H9 (cell line): ENCODE measurements at regions not wholly inside any gene's neighbourhood (a gene's known extent, or its start where the extent isn't known, plus 50 kb on each side); places are given as distances from the start of the nearest gene placed in this dataset.

Source experiments
- DNase-seq: peaks from one replicate; pipeline ENCODE4 v3.0.0-alpha.2; 2017
- H2AFZ ChIP-seq: one replicate; pipeline ENCODE4 v1.6.1; 2013; ENCODE audit warnings: mild to moderate bottlenecking, low read length, control low read depth, moderate library complexity
- H2AK5ac ChIP-seq: 2 replicates; pipeline ENCODE4 v1.6.1; 2013; ENCODE audit warnings: low read length, control low read depth, mixed read lengths; ENCODE audit not compliant: insufficient read length
- H2BK120ac ChIP-seq: one replicate; pipeline ENCODE4 v1.6.1; 2013; ENCODE audit warnings: low read depth, mild to moderate bottlenecking, low read length, control low read depth, inconsistent platforms; ENCODE audit not compliant: poor library complexity, severe bottlenecking
- H2BK12ac ChIP-seq: 2 replicates; pipeline ENCODE4 v1.6.1; 2013; ENCODE audit warnings: low read length, control low read depth, mixed read lengths, low read depth; ENCODE audit not compliant: insufficient read length
- H2BK15ac ChIP-seq: 2 replicates; pipeline ENCODE4 v1.6.1; 2013; ENCODE audit warnings: low read depth, low read length, control low read depth
- H2BK20ac ChIP-seq: one replicate; pipeline ENCODE4 v1.6.1; 2013; ENCODE audit warnings: low read depth, mild to moderate bottlenecking, low read length, control low read depth, inconsistent platforms; ENCODE audit not compliant: poor library complexity, severe bottlenecking
- H2BK5ac ChIP-seq: 2 replicates; pipeline ENCODE4 v1.6.1; 2013; ENCODE audit warnings: low read length, control low read depth, mixed read lengths; ENCODE audit not compliant: insufficient read length
- H3K14ac ChIP-seq: 2 replicates; pipeline ENCODE4 v1.6.1; 2013; ENCODE audit warnings: low read length, control low read depth; ENCODE audit not compliant: insufficient read depth
- H3K18ac ChIP-seq: 2 replicates; pipeline ENCODE4 v1.6.1; 2013; ENCODE audit warnings: low read depth, mild to moderate bottlenecking, mixed read lengths, low read length, control low read depth; ENCODE audit not compliant: insufficient read length
- H3K23ac ChIP-seq: 2 replicates; pipeline ENCODE4 v1.6.1; 2013; ENCODE audit warnings: low read length, control low read depth, mixed read lengths, low read depth; ENCODE audit not compliant: insufficient read length
- H3K23me2 ChIP-seq: 2 replicates; pipeline ENCODE4 v1.6.1; 2013; ENCODE audit warnings: low read depth, mild to moderate bottlenecking, mixed read lengths, low read length, control low read depth; ENCODE audit not compliant: insufficient read length, poor library complexity, severe bottlenecking
- H3K27ac ChIP-seq: 2 replicates; pipeline ENCODE4 v1.5.1; 2013; ENCODE audit warnings: low read length, control low read depth, mixed read lengths, low read depth; ENCODE audit not compliant: insufficient read length
- H3K27me3 ChIP-seq: 2 replicates; pipeline ENCODE4 v1.6.1; 2013; ENCODE audit warnings: low read length, control low read depth, inconsistent platforms; ENCODE audit not compliant: insufficient read depth
- H3K4ac ChIP-seq: 2 replicates; pipeline ENCODE4 v1.6.1; 2013; ENCODE audit warnings: low read depth, mild to moderate bottlenecking, control low read depth, inconsistent platforms, low read length, moderate library complexity
- H3K4me1 ChIP-seq: 2 replicates; pipeline ENCODE4 v1.6.1; 2013; ENCODE audit warnings: low read length, control low read depth, inconsistent platforms; ENCODE audit not compliant: insufficient read depth
- H3K4me2 ChIP-seq: 2 replicates; pipeline ENCODE4 v1.6.1; 2013; ENCODE audit warnings: low read length, control low read depth, mixed read lengths; ENCODE audit not compliant: insufficient read length, insufficient read depth
- H3K56ac ChIP-seq: 2 replicates; pipeline ENCODE4 v1.6.1; 2013; ENCODE audit warnings: low read depth, mild to moderate bottlenecking, mixed read lengths, low read length, control low read depth; ENCODE audit not compliant: insufficient read length
- H3K79me1 ChIP-seq: 2 replicates; pipeline ENCODE4 v1.6.1; 2013; ENCODE audit warnings: low read depth, mild to moderate bottlenecking, moderate library complexity, low read length, control low read depth, inconsistent platforms; ENCODE audit not compliant: insufficient read depth, poor library complexity, severe bottlenecking
- H3K79me2 ChIP-seq: 2 replicates; pipeline ENCODE4 v1.6.1; 2013; ENCODE audit warnings: low read length, control low read depth, inconsistent platforms; ENCODE audit not compliant: insufficient read depth
- H3K9ac ChIP-seq: 2 replicates; pipeline ENCODE4 v1.6.1; 2013; ENCODE audit warnings: low read length, control low read depth, mixed read lengths; ENCODE audit not compliant: insufficient read length; ENCODE audit errors: extremely low read depth
- H3K9me3 ChIP-seq: one replicate; pipeline ENCODE4 v1.6.1; 2013; ENCODE audit warnings: low read depth, low read length, inconsistent platforms; ENCODE audit not compliant: control insufficient read depth
- H3T11ph ChIP-seq: one replicate; pipeline ENCODE4 v1.6.1; 2013; ENCODE audit warnings: mild to moderate bottlenecking, low read length, control low read depth, inconsistent platforms
- H4K20me1 ChIP-seq: one replicate; pipeline ENCODE4 v1.6.1; 2013; ENCODE audit not compliant: control insufficient read depth, insufficient read length, insufficient read depth
- H4K5ac ChIP-seq: 2 replicates; pipeline ENCODE4 v1.6.1; 2013; ENCODE audit warnings: low read depth, mild to moderate bottlenecking, mixed read lengths, low read length, control low read depth; ENCODE audit not compliant: insufficient read length
- H4K8ac ChIP-seq: replicated peaks from 2 replicates; pipeline ENCODE4 v1.6.1; 2013; ENCODE audit warnings: low read length, control low read depth, mixed read lengths, low read depth; ENCODE audit not compliant: insufficient read length
- H4K91ac ChIP-seq: 2 replicates; pipeline ENCODE4 v1.6.1; 2013; ENCODE audit warnings: low read depth, mild to moderate bottlenecking, moderate library complexity, mixed read lengths, low read length, control low read depth; ENCODE audit not compliant: insufficient read length
- H3K27ac Mint-ChIP-seq, 3 experiments: 2 replicates in 2 of 3; 3 replicates in 1 of 3; pipeline ENCODE4 v1.8.0; 2020 to 2021; ENCODE audit warnings: mixed read lengths in 3 of 3, mild to moderate bottlenecking in 1 of 3, moderate library complexity in 1 of 3
- H3K27me3 Mint-ChIP-seq: 2 replicates; pipeline ENCODE4 v1.8.0; 2021; ENCODE audit warnings: low read depth, mild to moderate bottlenecking, moderate library complexity, mixed read lengths
- H3K36me3 Mint-ChIP-seq, 3 experiments: 2 replicates in 2 of 3; 3 replicates in 1 of 3; pipeline ENCODE4 v1.8.0; 2020 to 2021; ENCODE audit warnings: low read depth in 3 of 3, mixed read lengths in 3 of 3; ENCODE audit not compliant: insufficient read depth in 1 of 3
- H3K4me1 Mint-ChIP-seq, 2 experiments: 2 replicates each; pipeline ENCODE4 v1.8.0; 2020; ENCODE audit warnings: mixed read lengths in 2 of 2
- H3K4me3 Mint-ChIP-seq, 2 experiments: 2 replicates in 1 of 2; 3 replicates in 1 of 2; pipeline ENCODE4 v1.8.0; 2020 to 2021; ENCODE audit warnings: mild to moderate bottlenecking in 2 of 2, mixed read lengths in 2 of 2, moderate library complexity in 1 of 2
- H3K9me3 Mint-ChIP-seq, 2 experiments: 2 replicates in 1 of 2; 3 replicates in 1 of 2; pipeline ENCODE4 v1.8.0; 2020; ENCODE audit warnings: mild to moderate bottlenecking in 2 of 2, mixed read lengths in 2 of 2, moderate library complexity in 1 of 2
- CTCF ChIP-seq: fragments of 200-600 bp; sonication (generic); conservative IDR thresholded peaks from 3 replicates; pipeline ENCODE4 v1.8.0; 2021; ENCODE audit warnings: antibody characterized with exemption, mild to moderate bottlenecking
- WGBS: extraction: QIAGEN DNeasy Blood & Tissue Kit; methylation state at CpG from one replicate; pipeline ENCODE4 v1.1.7; 2013; ENCODE audit warnings: missing lambda C conversion rate, low lambda C conversion rate, mixed read lengths; ENCODE audit not compliant: insufficient read length; ENCODE audit errors: extremely low coverage; 5-methylcytosine and 5-hydroxymethylcytosine counted together

- no peak for TF ChIP-seq CTCF
- H3K23ac ChIP-seq = no peak overlapping the region
- no peak overlapping the region for H2BK5ac ChIP-seq
- H3K79me2 ChIP-seq = no peaks in the 10 kb centered on the region
- no peak overlapping the region for H2BK15ac ChIP-seq
- Mint-ChIP-seq H3K9me3 (peaks cover 0 to 5% of the 10 kb centered on the region in 2 experiments; a peak in 1 of 5 replicates), H3K4me1 (peaks cover 10 to 17% of the 10 kb centered on the region in 2 experiments), H3K4me3 (no peak overlapping the region), H3K36me3 (peaks cover 0 to 5% (median 0%) of the 10 kb centered on the region in 3 experiments; a peak in 2 of 7 replicates), H3K27ac (no peak overlapping the region), H3K27me3 (peaks cover 2% of the 10 kb centered on the region)
- H3K4me1 ChIP-seq = no peaks in the 10 kb centered on the region
- H3K4me2 ChIP-seq = no peak overlapping the region
- H2BK120ac ChIP-seq = no peak overlapping the region
- no peak overlapping the region for H3K56ac ChIP-seq
- WGBS = no CpG with 5 or more reads among the region's 4 CpGs
- H4K20me1 ChIP-seq = no peaks in the 10 kb centered on the region
- no peak overlapping the region for H3K9ac ChIP-seq
- H3K79me1 ChIP-seq = no peaks in the 10 kb centered on the region
- no peak overlapping the region for H4K5ac ChIP-seq
- no peak overlapping the region for H2BK12ac ChIP-seq
- H2BK20ac ChIP-seq = no peak overlapping the region
- H4K8ac ChIP-seq = no peak overlapping the region
- H3K27ac ChIP-seq = no peak overlapping the region
- no peak overlapping the region for H3K4ac ChIP-seq
- no peak overlapping the region for H3K14ac ChIP-seq
- no peak overlapping the region for H2AK5ac ChIP-seq
- H3T11ph ChIP-seq = no peak overlapping the region
- DNase-seq = no peak
- no peaks in the 10 kb centered on the region for H3K23me2 ChIP-seq
- no peak overlapping the region for H2AFZ ChIP-seq
- H3K9me3 ChIP-seq = no peaks in the 10 kb centered on the region
- H3K27me3 ChIP-seq = no peaks in the 10 kb centered on the region
- H4K91ac ChIP-seq = no peak overlapping the region
- no peak overlapping the region for H3K18ac ChIP-seq
These were observed 647.7 kb downstream of the GATA3 start for GRCh38 chr10:8702181-8702580.
